ENCODE measurements at regions not wholly inside any gene's neighbourhood (a gene's known extent, or its start where the extent isn't known, plus 50 kb on each side); places are given as distances from the start of the nearest gene placed in this dataset.

GRCh38 chr4:159015841-159016240 is 87.0 kb upstream of the RAPGEF2 start:
- TF ChIP-seq CTCF (conservative IDR thresholded peaks at IDR 0.05 in 1 of 2, IDR thresholded peaks at IDR 0.05 in 1 of 2; ENCODE audit: low read depth in 1 of 2, low read length in 2 of 2) (no peak), EZH2 (IDR thresholded peaks at IDR 0.05; ENCODE audit: low read length, missing control alignments) (no peak)
